Type B pancreatic cell (in vitro differentiated cells): ENCODE measurements at regions not wholly inside any gene's neighbourhood (a gene's known extent, or its start where the extent isn't known, plus 50 kb on each side); places are given as distances from the start of the nearest gene placed in this dataset.

ENCODE experiments used
- DNase-seq: peaks from one replicate; pipeline ENCODE4 v3.0.0; 2021; ENCODE audit warnings: mixed read lengths; ENCODE audit not compliant: unreplicated experiment; ENCODE audit errors: extremely low spot score
- H3K27ac Mint-ChIP-seq: 2 replicates; pipeline ENCODE4 v1.8.0; 2021; ENCODE audit warnings: mild to moderate bottlenecking, mixed read lengths
- H3K27me3 Mint-ChIP-seq: 2 replicates; pipeline ENCODE4 v1.8.0; 2021; ENCODE audit warnings: mixed read lengths
- H3K36me3 Mint-ChIP-seq: 2 replicates; pipeline ENCODE4 v1.8.0; 2021; ENCODE audit warnings: mixed read lengths
- H3K4me1 Mint-ChIP-seq: one replicate; pipeline ENCODE4 v1.8.0; 2021; ENCODE audit warnings: mixed read lengths; ENCODE audit not compliant: unreplicated experiment
- H3K4me3 Mint-ChIP-seq: 2 replicates; pipeline ENCODE4 v1.8.0; 2021; ENCODE audit warnings: mild to moderate bottlenecking, mixed read lengths
- H3K9me3 Mint-ChIP-seq: 2 replicates; pipeline ENCODE4 v1.8.0; 2021; ENCODE audit warnings: mixed read lengths
- CTCF ChIP-seq: fragments of 200-600 bp; sonication (generic); conservative IDR thresholded peaks from 2 replicates; pipeline ENCODE4 v1.5.0; 2021; ENCODE audit warnings: antibody characterized with exemption, mild to moderate bottlenecking

DNA sequence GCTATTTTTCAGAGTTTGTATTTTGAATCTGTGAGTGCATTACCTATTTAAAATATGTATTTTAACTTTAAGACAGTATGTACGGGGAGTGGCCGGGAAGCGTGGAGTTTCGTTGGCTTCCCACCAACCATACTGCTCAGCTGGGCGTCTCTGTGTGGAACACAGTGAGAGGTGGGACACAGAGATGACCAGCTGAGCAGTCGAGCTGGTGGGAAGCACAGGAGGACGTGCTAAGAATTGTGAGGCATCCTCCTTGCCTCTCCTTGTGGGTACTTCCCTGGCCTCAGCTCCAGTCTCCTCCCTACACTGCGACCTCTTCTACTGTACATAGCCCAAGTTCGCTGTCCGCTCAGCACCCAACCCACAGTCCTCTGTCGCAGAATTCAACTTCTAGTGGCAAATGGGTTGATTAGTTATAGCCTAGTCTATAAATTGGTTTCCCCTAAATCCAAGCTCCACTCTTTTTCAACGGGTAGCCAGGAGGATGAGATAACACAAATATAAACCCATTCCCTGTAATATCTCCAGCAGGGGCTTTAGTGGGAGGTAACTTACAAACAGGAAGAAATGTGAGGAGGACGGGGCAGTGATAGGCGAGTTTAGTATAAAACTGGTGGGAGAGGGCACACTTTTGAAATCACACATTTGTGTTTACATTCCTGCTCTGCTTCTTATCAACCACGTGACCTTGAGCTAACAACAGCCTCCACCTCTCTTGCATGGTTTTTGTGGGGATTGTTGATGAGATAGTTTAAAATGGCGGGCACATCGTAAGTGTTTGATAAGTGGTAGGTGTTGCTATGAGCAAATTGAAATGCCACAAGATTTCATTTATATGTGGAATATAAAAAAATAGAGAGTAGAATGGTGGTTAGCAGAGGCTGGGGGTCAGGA is 211.9 kb upstream of the HS3ST3A1 start:
- DNase-seq = no peak
- Mint-ChIP-seq H3K36me3 (peaks cover 4% of the 10 kb centered on the region), H3K27me3 (peaks cover 18% of the 10 kb centered on the region), H3K4me3 (no peak overlapping the region), H3K4me1 (peaks cover 6% of the 10 kb centered on the region), H3K9me3 (peaks cover 4% of the 10 kb centered on the region), H3K27ac (no peak overlapping the region)
- no peak for TF ChIP-seq CTCF

- H3K36me3 Mint-ChIP-seq = peaks cover 3% of the 10 kb centered on the region
- no peak for DNase-seq
- H3K27me3 Mint-ChIP-seq = peaks cover 23% of the 10 kb centered on the region
- no peak for TF ChIP-seq CTCF
- H3K4me1 Mint-ChIP-seq = no peaks in the 10 kb centered on the region
- no peak overlapping the region for H3K4me3 Mint-ChIP-seq
- peaks cover 10% of the 10 kb centered on the region for H3K9me3 Mint-ChIP-seq
- H3K27ac Mint-ChIP-seq = no peak overlapping the region
Observed at GRCh38 chr17:13822700-13823099, 221.0 kb upstream of the HS3ST3A1 start.

- H3K27ac Mint-ChIP-seq = no peak overlapping the region
- H3K27me3 Mint-ChIP-seq = peaks cover 17% of the 10 kb centered on the region
- H3K9me3 Mint-ChIP-seq = peaks cover 10% of the 10 kb centered on the region
- no peak for DNase-seq
- no peak overlapping the region for H3K4me3 Mint-ChIP-seq
- H3K36me3 Mint-ChIP-seq = peaks cover 3% of the 10 kb centered on the region
- H3K4me1 Mint-ChIP-seq = no peaks in the 10 kb centered on the region
- TF ChIP-seq CTCF = no peak
Observed at GRCh38 chr17:13825526-13826040, 223.9 kb upstream of the HS3ST3A1 start.

DNA sequence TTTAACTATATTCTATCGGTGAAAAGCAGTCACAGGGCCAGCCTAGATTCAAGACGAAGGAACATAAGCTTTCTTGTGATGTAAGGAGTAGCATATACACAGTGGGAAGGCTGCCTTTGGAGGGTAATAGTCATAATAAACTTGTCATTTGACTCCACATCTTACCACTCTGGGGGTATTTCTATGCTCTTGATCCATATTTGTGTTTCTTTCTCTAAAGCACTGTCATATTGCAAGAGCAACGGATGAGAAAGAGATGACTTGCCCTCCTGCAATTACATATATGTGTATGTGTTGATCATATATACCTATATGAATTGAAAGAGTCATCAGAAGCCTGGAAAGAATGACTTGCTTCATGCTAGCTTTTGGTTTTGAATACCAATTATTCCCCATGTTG is 225.4 kb upstream of the HS3ST3A1 start:
- H3K4me1 Mint-ChIP-seq = no peaks in the 10 kb centered on the region
- no peak overlapping the region for H3K4me3 Mint-ChIP-seq
- TF ChIP-seq CTCF = no peak
- H3K27me3 Mint-ChIP-seq = peaks cover 11% of the 10 kb centered on the region
- no peak overlapping the region for H3K27ac Mint-ChIP-seq
- peaks cover 5% of the 10 kb centered on the region for H3K9me3 Mint-ChIP-seq
- peaks cover under 1% of the 10 kb centered on the region for H3K36me3 Mint-ChIP-seq
- no peak for DNase-seq

DNA sequence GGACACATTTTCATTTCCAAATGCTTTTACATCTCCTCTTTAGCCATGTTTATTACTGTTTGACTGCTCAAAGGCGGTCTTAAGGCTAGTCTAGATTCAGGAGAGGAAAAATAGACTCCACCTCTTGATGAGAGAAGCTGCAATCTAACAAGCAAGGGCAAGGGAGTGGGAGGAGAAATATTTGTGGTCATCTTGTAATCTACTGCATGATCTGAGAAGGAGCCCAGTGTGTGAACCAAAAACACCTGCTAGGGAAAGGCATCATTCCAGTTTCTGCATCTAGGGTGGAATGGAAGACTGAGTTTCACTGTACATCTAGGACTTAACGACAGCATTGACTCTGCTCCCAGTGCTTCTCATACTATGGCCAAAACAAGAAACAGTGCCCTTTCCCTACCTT is 232.2 kb upstream of the HS3ST3A1 start:
- peaks cover 4% of the 10 kb centered on the region for H3K36me3 Mint-ChIP-seq
- H3K9me3 Mint-ChIP-seq = peaks cover 6% of the 10 kb centered on the region
- H3K4me3 Mint-ChIP-seq = no peak overlapping the region
- TF ChIP-seq CTCF = no peak
- H3K4me1 Mint-ChIP-seq = no peaks in the 10 kb centered on the region
- no peaks in the 10 kb centered on the region for H3K27me3 Mint-ChIP-seq
- DNase-seq = no peak
- H3K27ac Mint-ChIP-seq = no peak overlapping the region
